ENCODE measurements at regions not wholly inside any gene's neighbourhood (a gene's known extent, or its start where the extent isn't known, plus 50 kb on each side); places are given as distances from the start of the nearest gene placed in this dataset.

GRCh38 chr18:34321066-34321465 lies 96.4 kb upstream of the NOL4 start (continued):
- TF ChIP-seq GATAD2B (conservative IDR thresholded peaks at IDR 0.05; ENCODE audit: low read depth) = no peak
- no peak for TF ChIP-seq E2F8 (IDR thresholded peaks at IDR 0.05; ENCODE audit: low read depth, partially characterized antibody)
- no peak for TF ChIP-seq ZNF217 (IDR thresholded peaks at IDR 0.05)
- no peak for TF ChIP-seq TARDBP (IDR thresholded peaks at IDR 0.05; ENCODE audit: borderline replicate concordance)
- no peak for TF ChIP-seq CREB1 (IDR thresholded peaks at IDR 0.05; ENCODE audit: low read depth)
- no peak for TF ChIP-seq SMARCA5 (IDR thresholded peaks at IDR 0.05)
- no peak for TF ChIP-seq SUPT20H (IDR thresholded peaks at IDR 0.05; ENCODE audit: borderline replicate concordance, control insufficient read depth, low read depth, low read length)
- peak; percentile 89 for TF ChIP-seq JUNB (IDR thresholded peaks at IDR 0.05)
- no peak for TF ChIP-seq SUZ12 (IDR thresholded peaks at IDR 0.05; ENCODE audit: unreplicated experiment)
- no peak for TF ChIP-seq ATF3 (IDR thresholded peaks at IDR 0.05; ENCODE audit: borderline replicate concordance, extremely low read depth, low read depth, low read length)
- no peak for TF ChIP-seq EZH2 (IDR thresholded peaks at IDR 0.05; ENCODE audit: borderline replicate concordance, control insufficient read depth, low read depth, low read length)
- TF ChIP-seq ZNF622 (IDR thresholded peaks at IDR 0.05) = no peak
- no peak for TF ChIP-seq LARP7 (IDR thresholded peaks at IDR 0.05)
- TF ChIP-seq HDAC2 (IDR thresholded peaks at IDR 0.05) = no peak
- no peak for TF ChIP-seq TAF1 (IDR thresholded peaks at IDR 0.05; ENCODE audit: borderline replicate concordance, low read depth, low read length)
- no peak for TF ChIP-seq ZBTB11 (CRISPR knock-in tag; IDR thresholded peaks at IDR 0.05)
- no peak for TF ChIP-seq IRF5 (IDR thresholded peaks at IDR 0.05; ENCODE audit: borderline replicate concordance)
- no peak for TF ChIP-seq ZNF207 (IDR thresholded peaks at IDR 0.05; ENCODE audit: borderline replicate concordance)
- no peak for TF ChIP-seq RFX5 (IDR thresholded peaks at IDR 0.05; ENCODE audit: low read depth, low read length)
- no peak for TF ChIP-seq CHD1 (IDR thresholded peaks at IDR 0.05; ENCODE audit: low read depth, low read length)
- TF ChIP-seq CHD2 (IDR thresholded peaks at IDR 0.05; ENCODE audit: borderline replicate concordance, low read depth, low read length) = no peak
- TF ChIP-seq RAD21 (IDR thresholded peaks at IDR 0.05; ENCODE audit: insufficient read depth, low read depth, low read length) = peak; percentile 3; the same call in 1 of the 2 replicates
- no peak for TF ChIP-seq NFXL1 (IDR thresholded peaks at IDR 0.05; ENCODE audit: borderline replicate concordance)
- no peak for TF ChIP-seq PAX8 (IDR thresholded peaks at IDR 0.05)
- TF ChIP-seq RBBP5 (conservative IDR thresholded peaks at IDR 0.05) = no peak
- no peak for TF ChIP-seq HDGF (IDR thresholded peaks at IDR 0.05)
- TF ChIP-seq HDAC6 (IDR thresholded peaks at IDR 0.05; ENCODE audit: unreplicated experiment) = no peak
- TF ChIP-seq ZSCAN29 (IDR thresholded peaks at IDR 0.05) = no peak

Measured in GM12878 (cell line).